NCI-H1105 treated with DMSO at 0.1 percent for 48 hours (cell line): ENCODE measurements at regions not wholly inside any gene's neighbourhood (a gene's known extent, or its start where the extent isn't known, plus 50 kb on each side); places are given as distances from the start of the nearest gene placed in this dataset.
A peak's percentile ranks its signal among the peaks of the same experiment; 100 is the strongest.

ENCODE experiments used
- DNase-seq: peaks from one replicate; lab custom pipeline; 2025; lab: John Stamatoyannopoulos, UW

GRCh38 chr21:18191139-18191538 lies 53.5 kb upstream of the CHODL start:
- DNase-seq = no peak

- DNase-seq = no peak
Measured at GRCh38 chr21:18178509-18178908, 66.1 kb upstream of the CHODL start.

- no peak for DNase-seq
Measured at GRCh38 chr21:18174370-18174769, 70.3 kb upstream of the CHODL start.

GRCh38 chr21:18170829-18171228 lies 73.8 kb upstream of the CHODL start:
- DNase-seq = no peak

GRCh38 chr21:18170221-18170620 lies 74.4 kb upstream of the CHODL start:
- no peak for DNase-seq

GRCh38 chr21:18168108-18168507 lies 76.5 kb upstream of the CHODL start:
- no peak for DNase-seq

- no peak for DNase-seq
Measured at GRCh38 chr21:18164933-18165332, 79.7 kb upstream of the CHODL start.

- DNase-seq = no peak
Measured at GRCh38 chr21:18164483-18164882, 80.2 kb upstream of the CHODL start.

GRCh38 chr21:18163956-18164355 lies 80.7 kb upstream of the CHODL start:
- DNase-seq = no peak

- no peak for DNase-seq
Measured at GRCh38 chr21:18161841-18162240, 82.8 kb upstream of the CHODL start.

- peak; percentile 77 for DNase-seq
Measured at GRCh38 chr21:18157406-18157805, 87.2 kb upstream of the CHODL start.

- no peak for DNase-seq
Measured at GRCh38 chr21:18155508-18156193, 89.0 kb upstream of the CHODL start.

- no peak for DNase-seq
Measured at GRCh38 chr21:18153063-18153462, 91.6 kb upstream of the CHODL start.

- no peak for DNase-seq
Measured at GRCh38 chr21:18152371-18152770, 92.3 kb upstream of the CHODL start.

GRCh38 chr21:18151046-18151445 lies 93.6 kb upstream of the CHODL start:
- no peak for DNase-seq

GRCh38 chr21:18148401-18148800 lies 96.2 kb upstream of the CHODL start:
- no peak for DNase-seq

- no peak for DNase-seq
Measured at GRCh38 chr21:18147678-18148077, 97.0 kb upstream of the CHODL start.

- no peak for DNase-seq
Measured at GRCh38 chr21:18146820-18147219, 97.8 kb upstream of the CHODL start.

GRCh38 chr21:18144339-18144738 lies 100.3 kb upstream of the CHODL start:
- no peak for DNase-seq

GRCh38 chr21:18142655-18143054 lies 102.0 kb upstream of the CHODL start:
- peak; percentile 95 for DNase-seq

GRCh38 chr21:18138507-18138906 lies 106.1 kb upstream of the CHODL start:
- DNase-seq = no peak

GRCh38 chr21:18129526-18129925 lies 115.1 kb upstream of the CHODL start:
- DNase-seq = no peak

- DNase-seq = no peak
Measured at GRCh38 chr21:18118566-18118965, 126.1 kb upstream of the CHODL start.

- no peak for DNase-seq
Measured at GRCh38 chr21:18117176-18117575, 127.5 kb upstream of the CHODL start.
